ENCODE measurements at regions not wholly inside any gene's neighbourhood (a gene's known extent, or its start where the extent isn't known, plus 50 kb on each side); places are given as distances from the start of the nearest gene placed in this dataset.

DNA sequence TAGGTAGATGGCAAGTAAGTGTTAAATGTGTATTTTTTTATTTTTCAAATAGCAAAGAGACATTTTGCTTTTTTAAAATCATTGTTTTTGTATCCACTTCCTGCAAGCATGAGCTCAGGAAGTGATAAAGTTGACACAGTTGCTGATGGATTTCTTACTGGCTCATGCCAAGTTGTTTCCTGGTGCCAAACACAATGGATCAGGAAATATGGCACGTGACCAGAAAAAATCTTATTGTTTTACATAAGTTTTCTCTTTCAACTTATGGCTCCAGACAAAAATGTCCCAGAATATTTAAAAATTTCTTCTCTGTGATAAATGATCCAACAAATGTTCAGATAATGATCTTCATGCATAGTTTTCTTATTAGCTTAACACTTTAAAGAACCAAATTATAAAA lies 1279.1 kb upstream of the FLRT2 start:
- H3K27me3 Mint-ChIP-seq (ENCODE audit: insufficient read depth, unreplicated experiment), result no peaks in the 10 kb centered on the region
- TF ChIP-seq, protein P1, sequence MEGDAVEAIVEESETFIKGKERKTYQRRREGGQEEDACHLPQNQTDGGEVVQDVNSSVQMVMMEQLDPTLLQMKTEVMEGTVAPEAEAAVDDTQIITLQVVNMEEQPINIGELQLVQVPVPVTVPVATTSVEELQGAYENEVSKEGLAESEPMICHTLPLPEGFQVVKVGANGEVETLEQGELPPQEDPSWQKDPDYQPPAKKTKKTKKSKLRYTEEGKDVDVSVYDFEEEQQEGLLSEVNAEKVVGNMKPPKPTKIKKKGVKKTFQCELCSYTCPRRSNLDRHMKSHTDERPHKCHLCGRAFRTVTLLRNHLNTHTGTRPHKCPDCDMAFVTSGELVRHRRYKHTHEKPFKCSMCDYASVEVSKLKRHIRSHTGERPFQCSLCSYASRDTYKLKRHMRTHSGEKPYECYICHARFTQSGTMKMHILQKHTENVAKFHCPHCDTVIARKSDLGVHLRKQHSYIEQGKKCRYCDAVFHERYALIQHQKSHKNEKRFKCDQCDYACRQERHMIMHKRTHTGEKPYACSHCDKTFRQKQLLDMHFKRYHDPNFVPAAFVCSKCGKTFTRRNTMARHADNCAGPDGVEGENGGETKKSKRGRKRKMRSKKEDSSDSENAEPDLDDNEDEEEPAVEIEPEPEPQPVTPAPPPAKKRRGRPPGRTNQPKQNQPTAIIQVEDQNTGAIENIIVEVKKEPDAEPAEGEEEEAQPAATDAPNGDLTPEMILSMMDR (IDR thresholded peaks at IDR 0.05; ENCODE audit: insufficient read depth in 1 of 2, low read depth in 1 of 2, low read length in 1 of 2, severe bottlenecking in 1 of 2, unreplicated experiment in 1 of 2), result no peak
- H3K27ac Mint-ChIP-seq (ENCODE audit: unreplicated experiment), result no peak overlapping the region
- no peaks in the 10 kb centered on the region for H3K36me3 Mint-ChIP-seq (ENCODE audit: insufficient read depth, unreplicated experiment)
- H3K4me1 ChIP-seq, result no peaks in the 10 kb centered on the region
- ChIA-PET CTCF (no interaction called here), POLR2A (no interaction called here)
- H3K27me3 ChIP-seq (replicated peaks; ENCODE audit: control insufficient read depth, insufficient read depth, low read length), result no peaks in the 10 kb centered on the region
- no peak overlapping the region for H3K4me3 ChIP-seq (ENCODE audit: low read depth, low read length)
- H3K36me3 ChIP-seq (ENCODE audit: control insufficient read depth, insufficient read depth, low read length), result no peaks in the 10 kb centered on the region
- no TSS peak for BruUV-seq (replicated peaks)
- no peaks in the 10 kb centered on the region for H3K9me3 ChIP-seq
- H3K4me1 Mint-ChIP-seq (ENCODE audit: low read depth, unreplicated experiment), result peaks cover 8% of the 10 kb centered on the region
- H3K9me3 Mint-ChIP-seq (ENCODE audit: unreplicated experiment), result no peaks in the 10 kb centered on the region
- no peak for DNase-seq
- intact Hi-C loops (cut with micrococcal nuclease; ENCODE audit: unreplicated experiment), result no loop called here
- H3K4me3 Mint-ChIP-seq (ENCODE audit: unreplicated experiment), result no peak overlapping the region

DNA sequence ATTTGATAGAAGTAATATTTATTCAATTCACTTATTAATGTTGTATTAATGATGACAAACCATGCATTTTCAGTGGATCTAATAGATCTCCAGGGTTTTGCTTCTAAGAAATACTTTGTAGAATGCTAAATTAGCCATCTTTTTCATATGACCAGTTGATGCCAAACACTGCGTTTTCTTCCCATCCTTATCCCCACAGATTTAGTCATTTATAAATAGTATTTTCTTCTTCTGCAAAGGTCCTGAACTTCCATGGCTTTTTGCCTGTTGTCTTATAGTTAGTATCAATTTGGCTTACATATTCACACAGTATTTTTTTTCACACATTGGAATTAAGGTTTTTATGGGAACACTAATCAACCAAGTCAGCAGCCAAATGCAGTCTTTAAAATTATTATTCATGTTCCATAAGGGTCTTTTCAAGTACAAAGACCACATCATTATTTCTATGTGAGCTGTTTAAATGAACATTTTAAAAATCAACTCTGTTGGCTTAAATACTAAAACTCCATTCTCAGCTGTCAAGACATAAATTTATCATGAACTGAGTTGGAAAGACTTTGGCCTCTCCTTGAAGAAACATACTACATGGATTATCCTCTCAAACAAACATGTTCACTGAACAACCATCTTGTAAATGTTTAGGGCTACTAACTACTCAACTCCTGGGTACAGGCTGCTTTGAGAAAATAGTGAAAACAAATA lies 1278.4 kb upstream of the FLRT2 start:
- peaks cover 8% of the 10 kb centered on the region for H3K4me1 Mint-ChIP-seq (ENCODE audit: low read depth, unreplicated experiment)
- ChIA-PET POLR2A (no interaction called here), CTCF (no interaction called here)
- H3K4me3 Mint-ChIP-seq (ENCODE audit: unreplicated experiment), result no peak overlapping the region
- Histone ChIP-seq H3K36me3 (ENCODE audit: control insufficient read depth, insufficient read depth, low read length) (no peaks in the 10 kb centered on the region), H3K27me3 (replicated peaks; ENCODE audit: control insufficient read depth, insufficient read depth, low read length) (no peaks in the 10 kb centered on the region), H3K4me3 (ENCODE audit: low read depth, low read length) (no peak overlapping the region), H3K9me3 (no peaks in the 10 kb centered on the region), H3K4me1 (no peaks in the 10 kb centered on the region)
- intact Hi-C loops (cut with micrococcal nuclease; ENCODE audit: unreplicated experiment), result no loop called here
- TF ChIP-seq, protein P1 (IDR thresholded peaks at IDR 0.05; ENCODE audit: insufficient read depth in 1 of 2, low read depth in 1 of 2, low read length in 1 of 2, severe bottlenecking in 1 of 2, unreplicated experiment in 1 of 2), result no peak
- H3K36me3 Mint-ChIP-seq (ENCODE audit: insufficient read depth, unreplicated experiment), result no peaks in the 10 kb centered on the region
- BruUV-seq (replicated peaks), result no TSS peak
- H3K27me3 Mint-ChIP-seq (ENCODE audit: insufficient read depth, unreplicated experiment), result no peaks in the 10 kb centered on the region
- DNase-seq, result no peak
- H3K9me3 Mint-ChIP-seq (ENCODE audit: unreplicated experiment), result no peaks in the 10 kb centered on the region
- H3K27ac Mint-ChIP-seq (ENCODE audit: unreplicated experiment), result no peak overlapping the region

DNA sequence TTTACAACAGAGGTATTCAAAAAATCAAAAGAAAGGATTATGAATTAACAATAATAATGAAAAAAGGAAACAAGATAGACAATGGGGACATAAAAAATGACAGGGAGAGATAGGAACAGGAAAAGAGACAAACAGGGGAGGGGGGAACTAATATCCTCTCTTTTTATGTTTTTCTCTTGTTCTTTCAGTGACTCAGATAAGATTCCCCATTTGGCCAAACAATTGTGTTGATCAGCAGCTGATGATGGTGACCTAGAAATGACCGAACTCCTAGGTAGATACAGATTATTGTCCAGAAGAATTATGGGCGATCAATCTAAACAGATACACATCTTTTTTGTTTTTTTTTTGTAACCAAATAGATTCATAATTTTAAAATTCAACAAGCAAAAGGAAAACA lies 1277.2 kb upstream of the FLRT2 start:
- Mint-ChIP-seq H3K9me3 (ENCODE audit: unreplicated experiment) (no peaks in the 10 kb centered on the region), H3K4me3 (ENCODE audit: unreplicated experiment) (no peak overlapping the region), H3K27ac (ENCODE audit: unreplicated experiment) (no peak overlapping the region), H3K36me3 (ENCODE audit: insufficient read depth, unreplicated experiment) (no peaks in the 10 kb centered on the region), H3K4me1 (ENCODE audit: low read depth, unreplicated experiment) (peaks cover 8% of the 10 kb centered on the region), H3K27me3 (ENCODE audit: insufficient read depth, unreplicated experiment) (no peaks in the 10 kb centered on the region)
- ChIA-PET CTCF (no interaction called here), POLR2A (no interaction called here)
- intact Hi-C loops (cut with micrococcal nuclease; ENCODE audit: unreplicated experiment), result no loop called here
- TF ChIP-seq, protein P1 (IDR thresholded peaks at IDR 0.05; ENCODE audit: insufficient read depth in 1 of 2, low read depth in 1 of 2, low read length in 1 of 2, severe bottlenecking in 1 of 2, unreplicated experiment in 1 of 2), result no peak
- DNase-seq, result no peak
- Histone ChIP-seq H3K27me3 (replicated peaks; ENCODE audit: control insufficient read depth, insufficient read depth, low read length) (no peaks in the 10 kb centered on the region), H3K36me3 (ENCODE audit: control insufficient read depth, insufficient read depth, low read length) (no peaks in the 10 kb centered on the region), H3K9me3 (no peaks in the 10 kb centered on the region), H3K4me1 (no peaks in the 10 kb centered on the region), H3K4me3 (ENCODE audit: low read depth, low read length) (no peak overlapping the region)
- BruUV-seq (replicated peaks), result no TSS peak

Measured in Caco-2 (cell line).